HCT116 (cell line): ENCODE measurements at regions not wholly inside any gene's neighbourhood (a gene's known extent, or its start where the extent isn't known, plus 50 kb on each side); places are given as distances from the start of the nearest gene placed in this dataset.

ENCODE experiments used
- SP1 ChIP-seq: IDR thresholded peaks from 2 replicates; pipeline ENCODE4 v1.6.1; 2012; ENCODE audit warnings: low read depth
- YY1 ChIP-seq: IDR thresholded peaks from 2 replicates; pipeline ENCODE4 v1.6.1; 2011; ENCODE audit warnings: low read length, low read depth, moderate library complexity, mild to moderate bottlenecking; ENCODE audit not compliant: insufficient replicate concordance; ENCODE audit errors: extremely low read depth

DNA sequence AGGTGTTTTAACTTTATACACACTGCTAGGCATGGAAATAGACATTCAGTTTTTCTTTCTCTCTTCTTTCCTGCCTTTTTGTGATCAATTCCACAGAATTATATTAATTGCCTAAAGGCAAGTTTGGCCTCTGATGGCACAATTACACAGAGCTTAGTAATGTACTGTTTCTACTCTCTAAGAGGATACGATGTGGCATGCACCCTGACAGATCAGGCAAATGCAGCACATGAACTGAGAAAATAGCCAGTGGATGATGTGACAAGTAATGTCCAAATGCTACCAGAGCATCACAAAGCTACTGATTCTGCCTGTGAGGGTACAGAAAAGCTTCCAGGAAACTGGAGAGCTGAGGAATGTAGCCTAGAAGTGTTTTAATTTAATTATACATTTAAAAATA, 233.8 kb upstream of the PRR20A start:
- no peak for TF ChIP-seq YY1
- TF ChIP-seq SP1 = no peak
